H9 (cell line): ENCODE measurements at regions not wholly inside any gene's neighbourhood (a gene's known extent, or its start where the extent isn't known, plus 50 kb on each side); places are given as distances from the start of the nearest gene placed in this dataset.
"Not testable (repeated sequence)": the region's sequence is repeated elsewhere in the genome, so short reads cannot be mapped to it uniquely, and the experiment has no call there.

Experiments
- DNase-seq: peaks from one replicate; pipeline ENCODE4 v3.0.0-alpha.2; 2017
- H2AFZ ChIP-seq: one replicate; pipeline ENCODE4 v1.6.1; 2013; ENCODE audit warnings: mild to moderate bottlenecking, low read length, control low read depth, moderate library complexity
- H2AK5ac ChIP-seq: 2 replicates; pipeline ENCODE4 v1.6.1; 2013; ENCODE audit warnings: low read length, control low read depth, mixed read lengths; ENCODE audit not compliant: insufficient read length
- H2BK120ac ChIP-seq: one replicate; pipeline ENCODE4 v1.6.1; 2013; ENCODE audit warnings: low read depth, mild to moderate bottlenecking, low read length, control low read depth, inconsistent platforms; ENCODE audit not compliant: poor library complexity, severe bottlenecking
- H2BK12ac ChIP-seq: 2 replicates; pipeline ENCODE4 v1.6.1; 2013; ENCODE audit warnings: low read length, control low read depth, mixed read lengths, low read depth; ENCODE audit not compliant: insufficient read length
- H2BK15ac ChIP-seq: 2 replicates; pipeline ENCODE4 v1.6.1; 2013; ENCODE audit warnings: low read depth, low read length, control low read depth
- H2BK20ac ChIP-seq: one replicate; pipeline ENCODE4 v1.6.1; 2013; ENCODE audit warnings: low read depth, mild to moderate bottlenecking, low read length, control low read depth, inconsistent platforms; ENCODE audit not compliant: poor library complexity, severe bottlenecking
- H2BK5ac ChIP-seq: 2 replicates; pipeline ENCODE4 v1.6.1; 2013; ENCODE audit warnings: low read length, control low read depth, mixed read lengths; ENCODE audit not compliant: insufficient read length
- H3K14ac ChIP-seq: 2 replicates; pipeline ENCODE4 v1.6.1; 2013; ENCODE audit warnings: low read length, control low read depth; ENCODE audit not compliant: insufficient read depth
- H3K18ac ChIP-seq: 2 replicates; pipeline ENCODE4 v1.6.1; 2013; ENCODE audit warnings: low read depth, mild to moderate bottlenecking, mixed read lengths, low read length, control low read depth; ENCODE audit not compliant: insufficient read length
- H3K23ac ChIP-seq: 2 replicates; pipeline ENCODE4 v1.6.1; 2013; ENCODE audit warnings: low read length, control low read depth, mixed read lengths, low read depth; ENCODE audit not compliant: insufficient read length
- H3K23me2 ChIP-seq: 2 replicates; pipeline ENCODE4 v1.6.1; 2013; ENCODE audit warnings: low read depth, mild to moderate bottlenecking, mixed read lengths, low read length, control low read depth; ENCODE audit not compliant: insufficient read length, poor library complexity, severe bottlenecking
- H3K27ac ChIP-seq: 2 replicates; pipeline ENCODE4 v1.5.1; 2013; ENCODE audit warnings: low read length, control low read depth, mixed read lengths, low read depth; ENCODE audit not compliant: insufficient read length
- H3K27me3 ChIP-seq: 2 replicates; pipeline ENCODE4 v1.6.1; 2013; ENCODE audit warnings: low read length, control low read depth, inconsistent platforms; ENCODE audit not compliant: insufficient read depth
- H3K4ac ChIP-seq: 2 replicates; pipeline ENCODE4 v1.6.1; 2013; ENCODE audit warnings: low read depth, mild to moderate bottlenecking, control low read depth, inconsistent platforms, low read length, moderate library complexity
- H3K4me1 ChIP-seq: 2 replicates; pipeline ENCODE4 v1.6.1; 2013; ENCODE audit warnings: low read length, control low read depth, inconsistent platforms; ENCODE audit not compliant: insufficient read depth
- H3K4me2 ChIP-seq: 2 replicates; pipeline ENCODE4 v1.6.1; 2013; ENCODE audit warnings: low read length, control low read depth, mixed read lengths; ENCODE audit not compliant: insufficient read length, insufficient read depth
- H3K56ac ChIP-seq: 2 replicates; pipeline ENCODE4 v1.6.1; 2013; ENCODE audit warnings: low read depth, mild to moderate bottlenecking, mixed read lengths, low read length, control low read depth; ENCODE audit not compliant: insufficient read length
- H3K79me1 ChIP-seq: 2 replicates; pipeline ENCODE4 v1.6.1; 2013; ENCODE audit warnings: low read depth, mild to moderate bottlenecking, moderate library complexity, low read length, control low read depth, inconsistent platforms; ENCODE audit not compliant: insufficient read depth, poor library complexity, severe bottlenecking
- H3K79me2 ChIP-seq: 2 replicates; pipeline ENCODE4 v1.6.1; 2013; ENCODE audit warnings: low read length, control low read depth, inconsistent platforms; ENCODE audit not compliant: insufficient read depth
- H3K9ac ChIP-seq: 2 replicates; pipeline ENCODE4 v1.6.1; 2013; ENCODE audit warnings: low read length, control low read depth, mixed read lengths; ENCODE audit not compliant: insufficient read length; ENCODE audit errors: extremely low read depth
- H3K9me3 ChIP-seq: one replicate; pipeline ENCODE4 v1.6.1; 2013; ENCODE audit warnings: low read depth, low read length, inconsistent platforms; ENCODE audit not compliant: control insufficient read depth
- H3T11ph ChIP-seq: one replicate; pipeline ENCODE4 v1.6.1; 2013; ENCODE audit warnings: mild to moderate bottlenecking, low read length, control low read depth, inconsistent platforms
- H4K20me1 ChIP-seq: one replicate; pipeline ENCODE4 v1.6.1; 2013; ENCODE audit not compliant: control insufficient read depth, insufficient read length, insufficient read depth
- H4K5ac ChIP-seq: 2 replicates; pipeline ENCODE4 v1.6.1; 2013; ENCODE audit warnings: low read depth, mild to moderate bottlenecking, mixed read lengths, low read length, control low read depth; ENCODE audit not compliant: insufficient read length
- H4K8ac ChIP-seq: replicated peaks from 2 replicates; pipeline ENCODE4 v1.6.1; 2013; ENCODE audit warnings: low read length, control low read depth, mixed read lengths, low read depth; ENCODE audit not compliant: insufficient read length
- H4K91ac ChIP-seq: 2 replicates; pipeline ENCODE4 v1.6.1; 2013; ENCODE audit warnings: low read depth, mild to moderate bottlenecking, moderate library complexity, mixed read lengths, low read length, control low read depth; ENCODE audit not compliant: insufficient read length
- H3K27ac Mint-ChIP-seq, 3 experiments: 2 replicates in 2 of 3; 3 replicates in 1 of 3; pipeline ENCODE4 v1.8.0; 2020 to 2021; ENCODE audit warnings: mixed read lengths in 3 of 3, mild to moderate bottlenecking in 1 of 3, moderate library complexity in 1 of 3
- H3K27me3 Mint-ChIP-seq: 2 replicates; pipeline ENCODE4 v1.8.0; 2021; ENCODE audit warnings: low read depth, mild to moderate bottlenecking, moderate library complexity, mixed read lengths
- H3K36me3 Mint-ChIP-seq, 3 experiments: 2 replicates in 2 of 3; 3 replicates in 1 of 3; pipeline ENCODE4 v1.8.0; 2020 to 2021; ENCODE audit warnings: low read depth in 3 of 3, mixed read lengths in 3 of 3; ENCODE audit not compliant: insufficient read depth in 1 of 3
- H3K4me1 Mint-ChIP-seq, 2 experiments: 2 replicates each; pipeline ENCODE4 v1.8.0; 2020; ENCODE audit warnings: mixed read lengths in 2 of 2
- H3K4me3 Mint-ChIP-seq, 2 experiments: 2 replicates in 1 of 2; 3 replicates in 1 of 2; pipeline ENCODE4 v1.8.0; 2020 to 2021; ENCODE audit warnings: mild to moderate bottlenecking in 2 of 2, mixed read lengths in 2 of 2, moderate library complexity in 1 of 2
- H3K9me3 Mint-ChIP-seq, 2 experiments: 2 replicates in 1 of 2; 3 replicates in 1 of 2; pipeline ENCODE4 v1.8.0; 2020; ENCODE audit warnings: mild to moderate bottlenecking in 2 of 2, mixed read lengths in 2 of 2, moderate library complexity in 1 of 2
- WGBS: extraction: QIAGEN DNeasy Blood & Tissue Kit; methylation state at CpG from one replicate; pipeline ENCODE4 v1.1.7; 2013; ENCODE audit warnings: missing lambda C conversion rate, low lambda C conversion rate, mixed read lengths; ENCODE audit not compliant: insufficient read length; ENCODE audit errors: extremely low coverage; 5-methylcytosine and 5-hydroxymethylcytosine counted together

- not testable (repeated sequence) for H3K27ac Mint-ChIP-seq, H3K4me3 Mint-ChIP-seq, H3K79me2 ChIP-seq, H2BK5ac ChIP-seq, H3K56ac ChIP-seq, H3T11ph ChIP-seq, H3K9ac ChIP-seq, DNase-seq, H3K4ac ChIP-seq, H2BK12ac ChIP-seq, H3K27me3 ChIP-seq, H3K23ac ChIP-seq, H3K4me2 ChIP-seq, H3K79me1 ChIP-seq, H3K18ac ChIP-seq, H3K4me1 Mint-ChIP-seq, H3K23me2 ChIP-seq, H4K20me1 ChIP-seq, H2BK120ac ChIP-seq, H4K8ac ChIP-seq, H3K4me1 ChIP-seq, H2AFZ ChIP-seq, H3K9me3 Mint-ChIP-seq, H3K9me3 ChIP-seq, H4K91ac ChIP-seq, H3K14ac ChIP-seq, H2AK5ac ChIP-seq, H4K5ac ChIP-seq, H3K27ac ChIP-seq, H3K27me3 Mint-ChIP-seq, H2BK15ac ChIP-seq, H2BK20ac ChIP-seq
- peaks cover 21 to 36% (median 24%) of the 10 kb centered on the region in 3 experiments for H3K36me3 Mint-ChIP-seq
- no CpG with 5 or more reads among the region's 8 CpGs for WGBS
Observed at GRCh38 chr4:151597691-151598090, 163.1 kb downstream of the GATB start.
